GM12878 (cell line): ENCODE measurements at regions not wholly inside any gene's neighbourhood (a gene's known extent, or its start where the extent isn't known, plus 50 kb on each side); places are given as distances from the start of the nearest gene placed in this dataset.

Source experiments
- ATAC-seq: fragments of 200-7000 bp; cut with Tn5 transposase; 3 replicates; pipeline ENCODE4 v1.9.1; 2020; ENCODE audit warnings: mild to moderate bottlenecking, moderate library complexity
- BruUV-seq: library from RNA; stranded (reverse); fragments of 400-500 nt; replicated peaks from 2 replicates; lab custom pipeline; 2021; lab: Mats Ljungman, UMichigan
- CTCF ChIA-PET: fragments of 300-600 bp; sonication (Branson Sonifier 250); formaldehyde crosslinking; extraction: SDS; loops from one replicate; lab custom pipeline; 2021; ENCODE audit warnings: inconsistent platforms; lab: Yijun Ruan, JAX
- POLR2A ChIA-PET: fragments of 350-600 bp; formaldehyde crosslinking; extraction: SDS; loops from one replicate; lab custom pipeline; 2021; ENCODE audit warnings: inconsistent platforms; lab: Charles Lee
- RAD21 ChIA-PET: fragments of 300-600 bp; sonication (Branson Sonifier 250); formaldehyde crosslinking; loops from one replicate; lab custom pipeline; 2023; ENCODE audit warnings: antibody characterized with exemption; ENCODE audit not compliant: unreplicated experiment; lab: Charles Lee
- SMC1A ChIA-PET: fragments of 300-600 bp; sonication (Branson Sonifier 250); formaldehyde crosslinking; loops from one replicate; lab custom pipeline; 2023; ENCODE audit not compliant: unreplicated experiment, uncharacterized antibody; lab: Charles Lee
- DNase-seq: peaks from one replicate; pipeline ENCODE4 v3.0.0-alpha.2; 2011; ENCODE audit warnings: low read depth, low spot score
- FAIRE-seq: peaks from 3 replicates; lab custom pipeline; 2011; peaks lifted over from hg19 to GRCh38; lab: Jason Lieb, UNC
- H2AFZ ChIP-seq: 2 replicates; pipeline ENCODE4 v1.6.0; 2011; ENCODE audit warnings: low read depth, low read length, control low read depth; ENCODE audit not compliant: control insufficient read depth
- H3K27ac ChIP-seq: 2 replicates; pipeline ENCODE4 v1.5.1; 2011; ENCODE audit warnings: control low read depth; ENCODE audit not compliant: control insufficient read depth, insufficient read depth
- H3K27me3 ChIP-seq, 2 experiments: replicated peaks in 1 of 2; 2 replicates each; pipeline versions ENCODE4 v1.6.0 to v1.6.1; 2011; ENCODE audit warnings: low read length in 1 of 2; ENCODE audit not compliant: control insufficient read depth in 2 of 2, insufficient read depth in 2 of 2
- H3K36me3 ChIP-seq, 2 experiments: 2 replicates each; pipeline ENCODE4 v1.5.1; 2011; ENCODE audit warnings: low read length in 1 of 2; ENCODE audit not compliant: control insufficient read depth in 2 of 2, insufficient read depth in 2 of 2
- H3K4me1 ChIP-seq: 2 replicates; pipeline ENCODE4 v1.6.1; 2011; ENCODE audit warnings: mild to moderate bottlenecking, low read length, moderate library complexity, mixed read lengths; ENCODE audit not compliant: control insufficient read depth, insufficient read depth
- H3K4me2 ChIP-seq: 2 replicates; pipeline ENCODE4 v1.6.0; 2011; ENCODE audit warnings: control low read depth; ENCODE audit not compliant: control insufficient read depth, insufficient read depth
- H3K4me3 ChIP-seq: fragments of 200-600 bp; sonication (generic); 2 replicates; pipeline ENCODE4 v1.5.1; 2016
- H3K79me2 ChIP-seq: 2 replicates; pipeline ENCODE4 v1.6.0; 2011; ENCODE audit warnings: low read length; ENCODE audit not compliant: control insufficient read depth, insufficient read depth
- H3K9ac ChIP-seq: 2 replicates; pipeline ENCODE4 v1.8.0; 2011; ENCODE audit warnings: low read length, control low read depth, mixed read lengths; ENCODE audit not compliant: control insufficient read depth, insufficient read depth
- H3K9me3 ChIP-seq: replicated peaks from 3 replicates; pipeline ENCODE4 v1.5.1; 2011; ENCODE audit warnings: mild to moderate bottlenecking, low read length; ENCODE audit not compliant: control insufficient read depth, insufficient read depth
- H4K20me1 ChIP-seq: 2 replicates; pipeline ENCODE4 v1.6.0; 2011; ENCODE audit not compliant: control insufficient read depth, insufficient read depth
- CBX3 ChIP-seq: fragments of 200-600 bp; sonication (generic); IDR thresholded peaks from 2 replicates; pipeline ENCODE4 v1.6.1; 2016; ENCODE audit warnings: low read depth, borderline replicate concordance
- CREM ChIP-seq: IDR thresholded peaks from 2 replicates; pipeline ENCODE4 v1.6.1; 2014; ENCODE audit warnings: antibody characterized with exemption, low read depth
- EP300 ChIP-seq, 2 experiments: fragments of 150-350 bp in 1 of 2; IDR thresholded peaks; 2 replicates each; pipeline ENCODE4 v1.6.1; 2011 to 2012; ENCODE audit warnings: low read depth in 2 of 2, low read length in 2 of 2, borderline replicate concordance in 1 of 2, improper control_type of control experiment in 1 of 2, inconsistent platforms in 1 of 2; ENCODE audit not compliant: control insufficient read depth in 1 of 2
- FOXK2 ChIP-seq: fragments of 450-650 bp; IDR thresholded peaks from 2 replicates; pipeline ENCODE4 v1.6.1; 2017; ENCODE audit warnings: mild to moderate bottlenecking, moderate library complexity
- KDM1A ChIP-seq: fragments of 200-600 bp; sonication (generic); IDR thresholded peaks from 2 replicates; pipeline ENCODE4 v1.6.1; 2016; ENCODE audit warnings: borderline replicate concordance
- MYB ChIP-seq: fragments of 150-350 bp; IDR thresholded peaks from 2 replicates; pipeline ENCODE4 v1.6.1; 2014; ENCODE audit warnings: mild to moderate bottlenecking, low read depth, low read length, borderline replicate concordance
- RB1 ChIP-seq: fragments of 450-650 bp; formaldehyde crosslinking; IDR thresholded peaks from 2 replicates; pipeline ENCODE4 v1.6.1; 2017; ENCODE audit warnings: mild to moderate bottlenecking, borderline replicate concordance
- SMAD1 ChIP-seq: fragments of 450-650 bp; IDR thresholded peaks from 2 replicates; pipeline ENCODE4 v1.6.1; 2018; ENCODE audit warnings: mild to moderate bottlenecking, low read depth; ENCODE audit not compliant: partially characterized antibody
- STAT1 ChIP-seq: fragments of 450-650 bp; conservative IDR thresholded peaks from 2 replicates; pipeline ENCODE4 v1.6.1; 2014; ENCODE audit warnings: antibody characterized with exemption, mild to moderate bottlenecking
- ZNF207 ChIP-seq: fragments of 450-650 bp; IDR thresholded peaks from 2 replicates; pipeline ENCODE4 v1.6.1; 2014; ENCODE audit warnings: antibody characterized with exemption, mild to moderate bottlenecking, borderline replicate concordance
- WGBS: methylation state at CpG from one replicate; pipeline ENCODE4 v1.1.6; 2016; ENCODE audit warnings: low lambda C conversion rate; ENCODE audit not compliant: insufficient replicate concordance, insufficient coverage; ENCODE audit errors: missing lambda C conversion rate; 5-methylcytosine and 5-hydroxymethylcytosine counted together
- in situ Hi-C: fragments of 300-500 bp; cut with MboI; formaldehyde crosslinking; loops from 9 replicates; pipeline ENCODE4 v1.14.3; 2018; ENCODE audit warnings: mixed read lengths
- intact Hi-C: fragments of 100-400 bp; cut with micrococcal nuclease; formaldehyde crosslinking; loops from one replicate; pipeline ENCODE4 v1.14.2; 2022; ENCODE audit not compliant: unreplicated experiment
- TF ChIP-seq, protein P1 (sequence below): fragments of 450-650 bp; IDR thresholded peaks from 2 replicates; pipeline ENCODE4 v1.6.1; 2016; ENCODE audit warnings: mild to moderate bottlenecking, moderate library complexity, borderline replicate concordance
- TF ChIP-seq, protein P2 (sequence below): IDR thresholded peaks from 2 replicates; pipeline ENCODE4 v1.6.1; 2011; ENCODE audit warnings: borderline replicate concordance, low read depth, mild to moderate bottlenecking, moderate library complexity, low read length; ENCODE audit not compliant: insufficient read depth, poor library complexity, severe bottlenecking
- TF ChIP-seq, protein P3 (sequence below): fragments of 450-650 bp; IDR thresholded peaks from 2 replicates; pipeline ENCODE4 v1.6.1; 2018; ENCODE audit warnings: mild to moderate bottlenecking, low read depth, moderate library complexity; ENCODE audit not compliant: partially characterized antibody
- TF ChIP-seq, protein P4 (sequence below): IDR thresholded peaks from 2 replicates; pipeline ENCODE4 v1.6.1; 2011; ENCODE audit warnings: low read depth, mild to moderate bottlenecking, low read length, moderate library complexity, borderline replicate concordance; ENCODE audit errors: extremely low read depth

DNA sequence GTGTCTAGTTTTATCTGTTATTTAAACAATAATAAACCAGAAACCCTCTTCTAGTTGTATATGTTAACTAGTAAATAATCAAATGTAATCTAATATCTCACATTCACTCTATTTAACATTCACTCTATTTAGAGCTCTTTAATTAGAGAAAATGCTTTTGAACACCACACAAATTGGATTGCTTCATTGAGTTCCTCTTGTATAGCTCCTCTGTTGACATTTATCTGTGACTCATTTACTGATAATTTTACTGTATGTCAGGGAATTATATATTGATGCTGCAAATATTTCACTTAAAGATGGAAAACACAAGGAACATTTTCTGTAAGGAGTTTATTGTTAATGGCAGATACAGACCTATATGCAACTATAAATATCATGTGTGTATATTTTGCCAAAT lies 594.6 kb downstream of the COL12A1 start (continued):
- TF ChIP-seq, protein P1, sequence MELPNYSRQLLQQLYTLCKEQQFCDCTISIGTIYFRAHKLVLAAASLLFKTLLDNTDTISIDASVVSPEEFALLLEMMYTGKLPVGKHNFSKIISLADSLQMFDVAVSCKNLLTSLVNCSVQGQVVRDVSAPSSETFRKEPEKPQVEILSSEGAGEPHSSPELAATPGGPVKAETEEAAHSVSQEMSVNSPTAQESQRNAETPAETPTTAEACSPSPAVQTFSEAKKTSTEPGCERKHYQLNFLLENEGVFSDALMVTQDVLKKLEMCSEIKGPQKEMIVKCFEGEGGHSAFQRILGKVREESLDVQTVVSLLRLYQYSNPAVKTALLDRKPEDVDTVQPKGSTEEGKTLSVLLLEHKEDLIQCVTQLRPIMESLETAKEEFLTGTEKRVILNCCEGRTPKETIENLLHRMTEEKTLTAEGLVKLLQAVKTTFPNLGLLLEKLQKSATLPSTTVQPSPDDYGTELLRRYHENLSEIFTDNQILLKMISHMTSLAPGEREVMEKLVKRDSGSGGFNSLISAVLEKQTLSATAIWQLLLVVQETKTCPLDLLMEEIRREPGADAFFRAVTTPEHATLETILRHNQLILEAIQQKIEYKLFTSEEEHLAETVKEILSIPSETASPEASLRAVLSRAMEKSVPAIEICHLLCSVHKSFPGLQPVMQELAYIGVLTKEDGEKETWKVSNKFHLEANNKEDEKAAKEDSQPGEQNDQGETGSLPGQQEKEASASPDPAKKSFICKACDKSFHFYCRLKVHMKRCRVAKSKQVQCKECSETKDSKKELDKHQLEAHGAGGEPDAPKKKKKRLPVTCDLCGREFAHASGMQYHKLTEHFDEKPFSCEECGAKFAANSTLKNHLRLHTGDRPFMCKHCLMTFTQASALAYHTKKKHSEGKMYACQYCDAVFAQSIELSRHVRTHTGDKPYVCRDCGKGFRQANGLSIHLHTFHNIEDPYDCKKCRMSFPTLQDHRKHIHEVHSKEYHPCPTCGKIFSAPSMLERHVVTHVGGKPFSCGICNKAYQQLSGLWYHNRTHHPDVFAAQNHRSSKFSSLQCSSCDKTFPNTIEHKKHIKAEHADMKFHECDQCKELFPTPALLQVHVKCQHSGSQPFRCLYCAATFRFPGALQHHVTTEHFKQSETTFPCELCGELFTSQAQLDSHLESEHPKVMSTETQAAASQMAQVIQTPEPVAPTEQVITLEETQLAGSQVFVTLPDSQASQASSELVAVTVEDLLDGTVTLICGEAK, result no peak
- TF ChIP-seq FOXK2, result no peak
- TF ChIP-seq RB1, result no peak
- TF ChIP-seq CBX3, result no peak
- no peak for TF ChIP-seq KDM1A

DNA sequence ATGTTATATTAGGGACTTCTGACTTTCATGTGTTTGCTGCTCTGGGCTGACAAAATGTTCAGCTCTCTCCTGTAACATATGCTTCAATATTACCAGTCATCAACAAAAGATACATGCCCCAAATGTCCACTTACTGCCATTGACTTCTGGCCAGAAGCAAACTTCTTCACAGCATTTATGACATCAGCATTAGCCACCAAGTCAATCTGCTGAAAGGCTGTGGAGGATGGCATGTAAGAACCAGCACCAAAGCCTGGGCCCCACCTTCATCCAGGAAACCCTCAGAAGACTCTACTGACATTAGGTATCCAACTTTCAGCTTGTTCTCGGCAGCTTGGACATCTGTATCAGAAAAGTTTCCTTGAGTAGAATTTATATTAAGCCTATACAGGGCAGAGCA lies 595.5 kb downstream of the COL12A1 start:
- ChIA-PET POLR2A (no interaction called here), RAD21 (interaction anchor here (2.2 kb wide), 1 partner anchor 201 kb away, joined by 5 read pairs; no protein-coding TSS in a partner anchor), CTCF (no interaction called here), SMC1A (interaction anchor here (1.2 kb wide), 1 partner anchor 25 kb away, joined by 3 read pairs; no protein-coding TSS in a partner anchor)
- Histone ChIP-seq H3K36me3 (no peaks in the 10 kb centered on the region), H3K27me3 (no peaks in the 10 kb centered on the region), H3K27ac (no peak overlapping the region), H3K4me1 (no peaks in the 10 kb centered on the region), H3K79me2 (no peaks in the 10 kb centered on the region), H2AFZ (no peak overlapping the region), H3K4me3 (no peak overlapping the region), H4K20me1 (no peaks in the 10 kb centered on the region), H3K9me3 (no peaks in the 10 kb centered on the region), H3K4me2 (no peak overlapping the region), H3K9ac (no peak overlapping the region)
- no peak for ATAC-seq
- intact Hi-C loops, result no loop called here
- no peak for FAIRE-seq
- in situ Hi-C loops, result no loop called here
- BruUV-seq, result no TSS peak
- 6% methylated on average over 1 of the region's 1 CpG for WGBS
- DNase-seq, result no peak
- TF ChIP-seq SMAD1 (no peak), CREM (no peak), MYB (no peak), EP300 (IDR thresholded peaks at IDR 0.05; ENCODE audit: borderline replicate concordance in 1 of 2, control insufficient read depth in 1 of 2, low read depth in 2 of 2, low read length in 2 of 2) (no peak), ZNF207 (no peak), STAT1 (no peak)
- TF ChIP-seq, protein P2, sequence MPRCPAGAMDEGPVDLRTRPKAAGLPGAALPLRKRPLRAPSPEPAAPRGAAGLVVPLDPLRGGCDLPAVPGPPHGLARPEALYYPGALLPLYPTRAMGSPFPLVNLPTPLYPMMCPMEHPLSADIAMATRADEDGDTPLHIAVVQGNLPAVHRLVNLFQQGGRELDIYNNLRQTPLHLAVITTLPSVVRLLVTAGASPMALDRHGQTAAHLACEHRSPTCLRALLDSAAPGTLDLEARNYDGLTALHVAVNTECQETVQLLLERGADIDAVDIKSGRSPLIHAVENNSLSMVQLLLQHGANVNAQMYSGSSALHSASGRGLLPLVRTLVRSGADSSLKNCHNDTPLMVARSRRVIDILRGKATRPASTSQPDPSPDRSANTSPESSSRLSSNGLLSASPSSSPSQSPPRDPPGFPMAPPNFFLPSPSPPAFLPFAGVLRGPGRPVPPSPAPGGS, result no peak
- TF ChIP-seq, protein P3, sequence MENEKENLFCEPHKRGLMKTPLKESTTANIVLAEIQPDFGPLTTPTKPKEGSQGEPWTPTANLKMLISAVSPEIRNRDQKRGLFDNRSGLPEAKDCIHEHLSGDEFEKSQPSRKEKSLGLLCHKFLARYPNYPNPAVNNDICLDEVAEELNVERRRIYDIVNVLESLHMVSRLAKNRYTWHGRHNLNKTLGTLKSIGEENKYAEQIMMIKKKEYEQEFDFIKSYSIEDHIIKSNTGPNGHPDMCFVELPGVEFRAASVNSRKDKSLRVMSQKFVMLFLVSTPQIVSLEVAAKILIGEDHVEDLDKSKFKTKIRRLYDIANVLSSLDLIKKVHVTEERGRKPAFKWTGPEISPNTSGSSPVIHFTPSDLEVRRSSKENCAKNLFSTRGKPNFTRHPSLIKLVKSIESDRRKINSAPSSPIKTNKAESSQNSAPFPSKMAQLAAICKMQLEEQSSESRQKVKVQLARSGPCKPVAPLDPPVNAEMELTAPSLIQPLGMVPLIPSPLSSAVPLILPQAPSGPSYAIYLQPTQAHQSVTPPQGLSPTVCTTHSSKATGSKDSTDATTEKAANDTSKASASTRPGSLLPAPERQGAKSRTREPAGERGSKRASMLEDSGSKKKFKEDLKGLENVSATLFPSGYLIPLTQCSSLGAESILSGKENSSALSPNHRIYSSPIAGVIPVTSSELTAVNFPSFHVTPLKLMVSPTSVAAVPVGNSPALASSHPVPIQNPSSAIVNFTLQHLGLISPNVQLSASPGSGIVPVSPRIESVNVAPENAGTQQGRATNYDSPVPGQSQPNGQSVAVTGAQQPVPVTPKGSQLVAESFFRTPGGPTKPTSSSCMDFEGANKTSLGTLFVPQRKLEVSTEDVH, result no peak
- TF ChIP-seq, protein P4, sequence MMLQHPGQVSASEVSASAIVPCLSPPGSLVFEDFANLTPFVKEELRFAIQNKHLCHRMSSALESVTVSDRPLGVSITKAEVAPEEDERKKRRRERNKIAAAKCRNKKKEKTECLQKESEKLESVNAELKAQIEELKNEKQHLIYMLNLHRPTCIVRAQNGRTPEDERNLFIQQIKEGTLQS, result no peak
